Astrocyte of the spinal cord (primary cell): ENCODE measurements at regions not wholly inside any gene's neighbourhood (a gene's known extent, or its start where the extent isn't known, plus 50 kb on each side); places are given as distances from the start of the nearest gene placed in this dataset.
"Not testable (repeated sequence)": the region's sequence is repeated elsewhere in the genome, so short reads cannot be mapped to it uniquely, and the experiment has no call there.

Experiments
- DNase-seq: peaks from one replicate; pipeline ENCODE4 v3.0.0; 2011; ENCODE audit warnings: low read depth, low spot score
- H3K4me3 ChIP-seq: 2 replicates; pipeline ENCODE4 v1.5.1; 2011; ENCODE audit warnings: low read depth, mild to moderate bottlenecking, low read length, moderate library complexity
- CTCF ChIP-seq: IDR thresholded peaks from 2 replicates; pipeline ENCODE4 v1.5.1; 2012; ENCODE audit warnings: low read depth, mild to moderate bottlenecking, low read length, inconsistent platforms
- in situ Hi-C: cut with HindIII; loops from 2 replicates; pipeline ENCODE4 v1.10.0; 2017; ENCODE audit warnings: low sequenced_read_pairs

GRCh38 chr2:35462226-35462998 is 893.2 kb upstream of the CRIM1 start:
- DNase-seq, result peak; percentile 67
- TF ChIP-seq CTCF, result no peak
- no peak overlapping the region for H3K4me3 ChIP-seq
- in situ Hi-C loops, result no loop called here

- TF ChIP-seq CTCF, result no peak
- in situ Hi-C loops, result no loop called here
- H3K4me3 ChIP-seq, result no peak overlapping the region
- DNase-seq, result no peak
Measured at GRCh38 chr2:35461406-35461805, 894.2 kb upstream of the CRIM1 start.

GRCh38 chr2:35454966-35455638 is 900.5 kb upstream of the CRIM1 start:
- DNase-seq, result peak; percentile 37
- peak; percentile 48 for TF ChIP-seq CTCF
- in situ Hi-C loops, result no loop called here
- H3K4me3 ChIP-seq, result no peak overlapping the region

GRCh38 chr2:35447821-35448220 is 907.8 kb upstream of the CRIM1 start:
- no peak overlapping the region for H3K4me3 ChIP-seq
- TF ChIP-seq CTCF, result no peak
- no peak for DNase-seq
- in situ Hi-C loops, result no loop called here

- in situ Hi-C loops, result no loop called here
- no peak for DNase-seq
- no peak for TF ChIP-seq CTCF
- no peak overlapping the region for H3K4me3 ChIP-seq
Measured at GRCh38 chr2:35447215-35447614, 908.4 kb upstream of the CRIM1 start.

GRCh38 chr2:35443087-35443486 is 912.5 kb upstream of the CRIM1 start:
- no peak for TF ChIP-seq CTCF
- in situ Hi-C loops, result no loop called here
- DNase-seq, result no peak
- H3K4me3 ChIP-seq, result no peak overlapping the region

- H3K4me3 ChIP-seq, in situ Hi-C loops, DNase-seq: not testable (repeated sequence)
Measured at GRCh38 chr2:35441575-35441974, 914.0 kb upstream of the CRIM1 start.

GRCh38 chr2:35440308-35440707 is 915.3 kb upstream of the CRIM1 start:
- in situ Hi-C loops, DNase-seq, H3K4me3 ChIP-seq: not testable (repeated sequence)

GRCh38 chr2:35436893-35437292 is 918.7 kb upstream of the CRIM1 start:
- in situ Hi-C loops, H3K4me3 ChIP-seq, DNase-seq: not testable (repeated sequence)
